Liver (tissue), 7 donors: ENCODE measurements at regions not wholly inside any gene's neighbourhood (a gene's known extent, or its start where the extent isn't known, plus 50 kb on each side); places are given as distances from the start of the nearest gene placed in this dataset.
"Not testable (repeated sequence)": the region's sequence is repeated elsewhere in the genome, so short reads cannot be mapped to it uniquely, and the experiment has no call there.

ENCODE experiments used
- DNase-seq: peaks from one replicate; pipeline ENCODE4 v3.0.0-alpha.2; 2017; ENCODE audit warnings: low spot score
- H3K27ac ChIP-seq, 2 donors: one replicate each; pipeline ENCODE4 v1.7.0; 2013; ENCODE audit warnings: inconsistent platforms in 2 of 2, low read length in 2 of 2, control low read depth in 1 of 2, low read depth in 1 of 2, mild to moderate bottlenecking in 1 of 2
- H3K27me3 ChIP-seq, 4 donors: one replicate each; pipeline versions ENCODE4 v1.6.1 to v1.7.0; 2013; ENCODE audit warnings: low read length in 3 of 4, inconsistent platforms in 1 of 4, mild to moderate bottlenecking in 1 of 4, moderate library complexity in 1 of 4; ENCODE audit not compliant: control insufficient read depth in 4 of 4, insufficient read depth in 4 of 4
- H3K36me3 ChIP-seq, 4 donors: one replicate each; pipeline versions ENCODE4 v1.6.1 to v1.7.0; 2013; ENCODE audit warnings: low read length in 3 of 4, mild to moderate bottlenecking in 3 of 4, low read depth in 1 of 4, moderate library complexity in 1 of 4; ENCODE audit not compliant: control insufficient read depth in 4 of 4, insufficient read depth in 3 of 4
- H3K4me1 ChIP-seq, 4 donors: one replicate each; pipeline versions ENCODE4 v1.6.1 to v1.7.0; 2013; ENCODE audit warnings: low read length in 3 of 4, mild to moderate bottlenecking in 3 of 4, moderate library complexity in 1 of 4; ENCODE audit not compliant: control insufficient read depth in 4 of 4, insufficient read depth in 4 of 4
- H3K4me3 ChIP-seq, 3 donors: one replicate each; pipeline versions ENCODE4 v1.6.1 to v1.7.0; 2013; ENCODE audit warnings: low read length in 3 of 3, control low read depth in 1 of 3, low read depth in 1 of 3, mild to moderate bottlenecking in 1 of 3
- H3K9ac ChIP-seq, 2 donors: one replicate each; pipeline ENCODE4 v1.7.0; 2013; ENCODE audit warnings: low read length in 2 of 2, mild to moderate bottlenecking in 2 of 2, moderate library complexity in 2 of 2, control low read depth in 1 of 2, low read depth in 1 of 2
- H3K9me3 ChIP-seq, 4 donors: one replicate each; pipeline versions ENCODE4 v1.6.1 to v1.7.0; 2013; ENCODE audit warnings: low read length in 3 of 4; ENCODE audit not compliant: control insufficient read depth in 4 of 4
- EGR1 ChIP-seq, 2 donors: IDR thresholded peaks; 2 replicates each; pipeline ENCODE4 v1.6.1; 2016 to 2018; ENCODE audit warnings: antibody characterized with exemption in 2 of 2, low read depth in 2 of 2
- FOXA1 ChIP-seq: IDR thresholded peaks from 2 replicates; pipeline ENCODE4 v1.6.1; 2016; ENCODE audit warnings: antibody characterized with exemption
- FOXA2 ChIP-seq: IDR thresholded peaks from 2 replicates; pipeline ENCODE4 v1.6.1; 2016; ENCODE audit warnings: antibody characterized with exemption
- GABPA ChIP-seq, 2 donors: IDR thresholded peaks in 1 of 2; conservative IDR thresholded peaks in 1 of 2; 2 replicates each; pipeline ENCODE4 v1.6.1; 2016; ENCODE audit warnings: antibody characterized with exemption in 2 of 2, mild to moderate bottlenecking in 1 of 2, moderate library complexity in 1 of 2
- HNF4A ChIP-seq, 2 donors: conservative IDR thresholded peaks; 2 replicates each; pipeline ENCODE4 v1.6.1; 2016; ENCODE audit warnings: antibody characterized with exemption in 2 of 2, mild to moderate bottlenecking in 2 of 2
- HNF4G ChIP-seq: IDR thresholded peaks from 2 replicates; pipeline ENCODE4 v1.6.1; 2016; ENCODE audit warnings: antibody characterized with exemption
- JUND ChIP-seq, 2 donors: IDR thresholded peaks; 2 replicates each; pipeline ENCODE4 v1.6.1; 2016; ENCODE audit warnings: antibody characterized with exemption in 2 of 2
- NR2F2 ChIP-seq: IDR thresholded peaks from 2 replicates; pipeline ENCODE4 v1.6.1; 2016; ENCODE audit warnings: antibody characterized with exemption
- RAD21 ChIP-seq, 2 donors: IDR thresholded peaks; 2 replicates each; pipeline ENCODE4 v1.6.1; 2016; ENCODE audit warnings: antibody characterized with exemption in 2 of 2, mild to moderate bottlenecking in 2 of 2
- RXRA ChIP-seq, 2 donors: IDR thresholded peaks; 2 replicates each; pipeline ENCODE4 v1.6.1; 2017 to 2018; ENCODE audit warnings: antibody characterized with exemption in 2 of 2, mild to moderate bottlenecking in 1 of 2
- SP1 ChIP-seq: IDR thresholded peaks from 2 replicates; pipeline ENCODE4 v1.6.1; 2018; ENCODE audit warnings: antibody characterized with exemption, mild to moderate bottlenecking
- TAF1 ChIP-seq: conservative IDR thresholded peaks from 2 replicates; pipeline ENCODE4 v1.6.1; 2016; ENCODE audit warnings: antibody characterized with exemption, mild to moderate bottlenecking
- YY1 ChIP-seq: IDR thresholded peaks from 2 replicates; pipeline ENCODE4 v1.6.1; 2016; ENCODE audit warnings: antibody characterized with exemption, mild to moderate bottlenecking
- WGBS: extraction: QIAGEN DNeasy Blood & Tissue Kit; methylation state at CpG from one replicate; pipeline ENCODE4 v1.1.7; 2013; 5-methylcytosine and 5-hydroxymethylcytosine counted together
- TF ChIP-seq, protein P1 (sequence below): IDR thresholded peaks from 2 replicates; pipeline ENCODE4 v1.6.1; 2016; ENCODE audit warnings: antibody characterized with exemption
- TF ChIP-seq, protein P2 (sequence below): IDR thresholded peaks from 2 replicates; pipeline ENCODE4 v1.6.1; 2016; ENCODE audit warnings: antibody characterized with exemption, mild to moderate bottlenecking
- TF ChIP-seq, protein P3 (sequence below): IDR thresholded peaks from 2 replicates; pipeline ENCODE4 v1.6.1; 2016; ENCODE audit warnings: antibody characterized with exemption
- donor health status: healthy.
- donor health status: healthy.
- donor health status: healthy.
- donor health status: healthy.

DNA sequence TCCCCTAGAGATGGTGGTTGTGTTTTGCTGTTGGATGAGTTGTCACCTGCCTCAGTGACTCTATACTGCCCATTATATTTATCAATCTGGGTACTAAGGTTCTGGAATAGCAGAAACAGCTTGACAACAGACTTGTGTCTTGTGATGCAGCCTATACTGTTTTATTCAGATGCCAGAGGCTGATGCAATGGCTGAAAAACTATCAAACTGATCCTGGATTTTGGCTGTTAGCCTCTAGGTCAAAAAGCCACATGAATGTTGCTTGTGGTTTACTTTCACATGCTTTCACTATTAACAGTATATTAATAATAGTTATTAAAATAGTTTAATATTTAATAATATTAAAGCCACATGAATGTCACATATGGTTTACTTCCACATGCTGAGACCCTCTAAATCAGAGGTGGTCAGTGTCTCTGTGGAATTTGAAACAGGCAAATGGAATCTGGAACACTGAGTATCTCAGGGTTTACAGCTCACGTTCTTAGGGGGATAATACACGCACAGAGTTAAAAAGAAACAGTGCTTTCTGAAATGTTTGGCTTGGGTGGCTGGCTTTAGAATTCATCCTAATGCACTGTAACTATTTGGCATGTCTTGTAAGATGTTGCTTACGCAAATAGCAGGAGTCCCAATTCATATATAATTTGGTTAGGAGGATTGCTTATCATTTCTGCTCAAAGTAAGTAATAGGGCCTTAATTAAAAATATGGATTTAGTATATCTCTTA lies 82.5 kb upstream of the LCORL start:
- no peaks in the 10 kb centered on the region for H3K36me3 ChIP-seq
- H3K27ac ChIP-seq = no peak overlapping the region
- H3K27me3 ChIP-seq = no peaks in the 10 kb centered on the region
- no peaks in the 10 kb centered on the region for H3K4me1 ChIP-seq
- no peak overlapping the region for H3K4me3 ChIP-seq
- no peak overlapping the region for H3K9ac ChIP-seq
- 77% methylated on average over 3 of the region's 3 CpGs for WGBS
- DNase-seq = no peak
- no peaks in the 10 kb centered on the region for H3K9me3 ChIP-seq
- no peak for TF ChIP-seq HNF4G
- TF ChIP-seq JUND (IDR thresholded peaks at IDR 0.05) = no peak
- no peak for TF ChIP-seq HNF4A (conservative IDR thresholded peaks at IDR 0.05)
- TF ChIP-seq, protein P1, sequence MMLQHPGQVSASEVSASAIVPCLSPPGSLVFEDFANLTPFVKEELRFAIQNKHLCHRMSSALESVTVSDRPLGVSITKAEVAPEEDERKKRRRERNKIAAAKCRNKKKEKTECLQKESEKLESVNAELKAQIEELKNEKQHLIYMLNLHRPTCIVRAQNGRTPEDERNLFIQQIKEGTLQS = no peak
- TF ChIP-seq RXRA (IDR thresholded peaks at IDR 0.05) = no peak
- no peak for TF ChIP-seq RAD21 (IDR thresholded peaks at IDR 0.05)
- TF ChIP-seq FOXA1 = no peak
- TF ChIP-seq, protein P2, sequence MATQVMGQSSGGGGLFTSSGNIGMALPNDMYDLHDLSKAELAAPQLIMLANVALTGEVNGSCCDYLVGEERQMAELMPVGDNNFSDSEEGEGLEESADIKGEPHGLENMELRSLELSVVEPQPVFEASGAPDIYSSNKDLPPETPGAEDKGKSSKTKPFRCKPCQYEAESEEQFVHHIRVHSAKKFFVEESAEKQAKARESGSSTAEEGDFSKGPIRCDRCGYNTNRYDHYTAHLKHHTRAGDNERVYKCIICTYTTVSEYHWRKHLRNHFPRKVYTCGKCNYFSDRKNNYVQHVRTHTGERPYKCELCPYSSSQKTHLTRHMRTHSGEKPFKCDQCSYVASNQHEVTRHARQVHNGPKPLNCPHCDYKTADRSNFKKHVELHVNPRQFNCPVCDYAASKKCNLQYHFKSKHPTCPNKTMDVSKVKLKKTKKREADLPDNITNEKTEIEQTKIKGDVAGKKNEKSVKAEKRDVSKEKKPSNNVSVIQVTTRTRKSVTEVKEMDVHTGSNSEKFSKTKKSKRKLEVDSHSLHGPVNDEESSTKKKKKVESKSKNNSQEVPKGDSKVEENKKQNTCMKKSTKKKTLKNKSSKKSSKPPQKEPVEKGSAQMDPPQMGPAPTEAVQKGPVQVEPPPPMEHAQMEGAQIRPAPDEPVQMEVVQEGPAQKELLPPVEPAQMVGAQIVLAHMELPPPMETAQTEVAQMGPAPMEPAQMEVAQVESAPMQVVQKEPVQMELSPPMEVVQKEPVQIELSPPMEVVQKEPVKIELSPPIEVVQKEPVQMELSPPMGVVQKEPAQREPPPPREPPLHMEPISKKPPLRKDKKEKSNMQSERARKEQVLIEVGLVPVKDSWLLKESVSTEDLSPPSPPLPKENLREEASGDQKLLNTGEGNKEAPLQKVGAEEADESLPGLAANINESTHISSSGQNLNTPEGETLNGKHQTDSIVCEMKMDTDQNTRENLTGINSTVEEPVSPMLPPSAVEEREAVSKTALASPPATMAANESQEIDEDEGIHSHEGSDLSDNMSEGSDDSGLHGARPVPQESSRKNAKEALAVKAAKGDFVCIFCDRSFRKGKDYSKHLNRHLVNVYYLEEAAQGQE = no peak
- no peak for TF ChIP-seq EGR1 (IDR thresholded peaks at IDR 0.05; ENCODE audit: low read depth in 2 of 2)
- no peak for TF ChIP-seq YY1
- TF ChIP-seq SP1 = no peak
- TF ChIP-seq, protein P3, sequence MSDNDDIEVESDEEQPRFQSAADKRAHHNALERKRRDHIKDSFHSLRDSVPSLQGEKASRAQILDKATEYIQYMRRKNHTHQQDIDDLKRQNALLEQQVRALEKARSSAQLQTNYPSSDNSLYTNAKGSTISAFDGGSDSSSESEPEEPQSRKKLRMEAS = no peak
- no peak for TF ChIP-seq TAF1
- no peak for TF ChIP-seq FOXA2

DNA sequence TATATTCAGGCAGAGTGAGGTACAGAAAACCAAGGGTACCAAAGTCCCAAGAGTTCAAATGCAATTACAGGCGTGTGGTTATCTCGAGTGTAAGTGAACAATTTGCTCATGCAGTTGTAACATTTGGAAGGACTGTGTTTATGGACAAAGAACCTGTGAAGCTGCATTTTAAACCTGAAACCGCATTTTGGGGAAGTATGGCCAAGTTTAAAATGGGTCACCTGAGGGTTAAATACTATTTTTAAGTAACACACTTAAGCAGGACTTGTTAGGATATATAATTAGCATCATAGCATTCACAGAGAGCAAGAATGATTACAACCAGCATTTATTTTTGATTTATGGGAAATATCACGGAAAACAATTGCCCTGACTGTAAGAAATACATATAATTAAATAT lies 79.1 kb upstream of the LCORL start:
- no peak overlapping the region for H3K9ac ChIP-seq
- WGBS = 67% methylated on average over 4 of the region's 4 CpGs

DNA sequence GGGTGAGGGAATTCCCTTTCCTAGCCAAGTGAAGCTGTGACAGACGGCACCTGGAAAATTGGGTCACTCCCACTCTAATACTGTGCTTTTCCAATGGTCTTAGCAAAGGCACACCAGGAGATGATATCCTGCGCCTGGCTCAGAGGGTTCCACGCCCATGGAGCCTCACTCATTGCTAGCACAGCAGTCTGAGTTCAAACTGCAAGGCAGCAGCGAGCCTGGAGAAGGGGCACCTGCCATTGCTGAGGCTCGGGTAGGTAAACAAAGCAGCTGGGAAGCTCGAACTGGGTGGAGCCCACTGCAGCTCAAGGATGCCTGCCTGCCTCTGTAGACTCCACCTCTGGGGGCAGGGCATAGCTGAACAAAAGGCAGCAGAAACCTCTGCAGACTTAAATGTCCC lies 68.9 kb upstream of the LCORL start:
- 55% methylated on average over 6 of the region's 6 CpGs for WGBS
- H3K27ac ChIP-seq, H3K36me3 ChIP-seq, H3K4me1 ChIP-seq, H3K4me3 ChIP-seq, H3K27me3 ChIP-seq, DNase-seq, H3K9ac ChIP-seq, H3K9me3 ChIP-seq: not testable (repeated sequence)

More for the DNA sequence above, 79.1 kb upstream of the LCORL start:
- Histone ChIP-seq H3K4me1 (no peaks in the 10 kb centered on the region), H3K27ac (no peak overlapping the region), H3K4me3 (no peak overlapping the region), H3K36me3 (no peaks in the 10 kb centered on the region), H3K9me3 (peaks cover 0 to 3% (median 0%) of the 10 kb centered on the region in 4 donors), H3K27me3 (no peaks in the 10 kb centered on the region)
- TF ChIP-seq TAF1 (no peak), HNF4A (conservative IDR thresholded peaks at IDR 0.05) (no peak), FOXA2 (no peak), YY1 (no peak), NR2F2 (no peak), GABPA (IDR thresholded peaks at IDR 0.05 in 1 of 2, conservative IDR thresholded peaks at IDR 0.05 in 1 of 2) (no peak), EGR1 (IDR thresholded peaks at IDR 0.05; ENCODE audit: low read depth in 2 of 2) (no peak)
- TF ChIP-seq, protein P2 = no peak
- no peak for DNase-seq
